ENCODE measurements at regions not wholly inside any gene's neighbourhood (a gene's known extent, or its start where the extent isn't known, plus 50 kb on each side); places are given as distances from the start of the nearest gene placed in this dataset.

DNA sequence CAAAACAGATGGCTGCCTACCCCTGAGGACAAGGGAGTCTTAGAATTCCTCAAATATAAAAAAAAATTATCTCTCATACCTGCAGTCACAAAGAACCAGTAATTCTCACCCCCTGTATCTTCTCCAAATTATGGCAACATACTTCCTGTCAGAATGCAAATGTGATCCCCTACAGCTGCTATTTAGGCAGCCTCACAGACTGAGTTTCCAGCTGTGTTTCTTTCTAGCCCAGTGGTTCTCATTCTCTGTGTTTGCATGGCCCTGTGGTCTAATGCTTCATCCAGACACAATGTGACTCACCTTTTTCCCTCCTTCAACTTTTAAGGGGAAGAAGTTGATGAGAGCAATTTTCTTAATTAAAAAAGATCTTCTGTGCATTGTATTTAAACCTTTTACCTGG is 726.3 kb downstream of the TSN start:
- peak; percentile 4 for DNase-seq (ENCODE audit: low read depth, low spot score)

DNA sequence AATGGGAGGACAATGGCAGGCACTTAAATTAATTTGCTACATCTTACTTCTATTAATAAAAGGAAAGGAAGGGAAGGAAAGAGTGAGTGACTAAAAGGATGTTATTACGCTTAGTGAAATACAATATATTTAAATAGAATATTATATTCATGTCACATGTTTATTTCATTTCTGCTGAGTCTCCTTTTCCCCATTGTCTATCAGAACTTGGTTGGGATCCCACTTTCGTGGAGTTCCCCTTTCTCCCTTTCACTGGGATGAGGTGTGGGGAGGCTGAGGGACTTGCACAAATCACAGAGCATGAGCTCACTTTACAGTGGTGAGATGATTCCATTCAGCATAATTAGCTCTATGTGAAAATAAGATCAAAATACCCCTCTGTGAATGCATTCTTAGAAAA is 730.6 kb downstream of the TSN start:
- no peak for DNase-seq (ENCODE audit: low read depth, low spot score)

DNA sequence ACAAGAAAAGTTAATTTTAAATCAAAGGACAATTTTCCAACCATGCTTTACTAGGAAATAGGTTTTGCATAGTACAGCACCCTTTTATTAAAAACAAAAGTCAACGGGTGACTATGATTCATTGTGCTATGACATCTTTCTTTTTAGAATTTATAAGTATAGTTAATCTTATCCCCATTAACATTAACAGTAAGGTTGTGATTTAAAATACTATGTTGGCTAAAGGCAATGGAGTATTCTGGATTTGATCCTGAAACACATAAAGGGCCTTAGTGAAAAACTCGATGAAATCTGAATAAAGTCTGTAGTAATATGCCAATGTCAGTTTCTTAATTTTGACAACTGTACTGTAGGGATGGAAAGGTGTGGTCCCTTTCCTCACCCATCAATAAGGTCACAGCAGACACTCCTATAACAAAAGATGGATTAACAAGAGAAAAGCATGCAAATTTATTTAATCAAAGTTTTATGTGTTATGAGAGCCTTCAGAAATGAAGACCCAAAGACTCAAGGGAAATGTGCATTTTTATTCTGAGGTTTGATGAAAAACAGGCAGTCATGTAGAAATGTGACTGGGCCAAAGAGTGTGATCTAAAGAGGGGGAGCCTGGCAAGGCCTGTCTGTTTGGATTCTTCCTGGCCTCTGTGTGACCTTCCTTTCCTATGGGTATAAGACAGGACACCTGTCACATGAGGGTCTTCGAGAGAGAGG is 731.4 kb downstream of the TSN start:
- no peak for DNase-seq (ENCODE audit: low read depth, low spot score)

DNA sequence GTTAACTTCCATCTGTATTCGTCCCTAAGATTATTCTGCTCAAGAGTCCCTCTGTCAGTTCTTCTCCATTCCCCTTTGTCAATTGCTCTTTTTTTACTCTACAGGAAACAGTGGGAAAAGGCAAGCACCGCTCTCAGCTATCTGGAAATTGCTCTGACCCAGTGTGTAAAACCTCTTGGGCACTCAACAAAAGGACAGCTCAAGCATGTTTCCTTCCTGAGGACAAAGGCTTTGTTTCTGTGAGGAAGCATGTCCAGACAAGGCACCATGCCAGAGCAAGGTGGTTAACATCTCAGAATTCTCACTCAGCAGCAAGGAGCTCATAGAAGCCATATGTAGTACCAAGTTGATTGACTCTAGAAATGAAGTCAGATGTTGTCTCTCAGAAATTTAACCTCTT is 735.6 kb downstream of the TSN start:
- DNase-seq (ENCODE audit: low read depth, low spot score): no peak

DNA sequence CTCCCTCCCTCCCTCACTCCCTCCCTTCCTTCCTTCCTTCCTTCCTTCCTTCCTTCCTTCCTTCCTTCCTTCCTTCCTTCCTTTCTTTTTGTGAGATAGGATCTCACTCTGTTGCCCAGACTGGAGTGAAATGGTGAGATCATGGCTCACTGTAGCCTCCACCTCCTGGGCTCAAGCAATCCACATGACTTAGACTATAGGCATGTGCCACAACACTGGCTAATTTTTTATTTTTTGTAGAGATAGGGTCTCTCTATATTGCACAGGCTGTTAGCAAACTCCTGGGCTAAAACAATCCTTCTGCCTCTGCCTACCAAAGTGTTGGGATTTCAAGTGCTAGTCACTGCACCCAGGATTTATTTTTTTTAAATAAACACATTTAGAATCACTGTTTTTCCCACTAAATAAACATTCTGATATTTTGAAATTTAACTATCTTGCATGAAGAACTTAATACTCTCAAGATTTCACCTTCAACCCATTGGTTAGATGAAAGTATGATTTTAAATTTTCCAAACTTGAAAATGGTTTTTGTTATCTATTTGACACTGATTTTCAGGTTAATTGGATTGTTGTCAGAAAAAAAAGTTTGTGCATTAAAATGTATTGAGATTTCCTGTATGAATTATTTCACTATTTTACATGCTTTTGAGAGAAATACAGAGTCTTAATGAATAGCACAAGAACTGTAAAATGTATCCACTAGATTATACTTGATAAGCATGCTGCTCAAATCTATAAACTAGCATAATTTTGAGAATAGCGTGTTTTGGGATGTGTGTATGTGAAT is 745.1 kb downstream of the TSN start:
- no peak for DNase-seq (ENCODE audit: low read depth, low spot score)

DNA sequence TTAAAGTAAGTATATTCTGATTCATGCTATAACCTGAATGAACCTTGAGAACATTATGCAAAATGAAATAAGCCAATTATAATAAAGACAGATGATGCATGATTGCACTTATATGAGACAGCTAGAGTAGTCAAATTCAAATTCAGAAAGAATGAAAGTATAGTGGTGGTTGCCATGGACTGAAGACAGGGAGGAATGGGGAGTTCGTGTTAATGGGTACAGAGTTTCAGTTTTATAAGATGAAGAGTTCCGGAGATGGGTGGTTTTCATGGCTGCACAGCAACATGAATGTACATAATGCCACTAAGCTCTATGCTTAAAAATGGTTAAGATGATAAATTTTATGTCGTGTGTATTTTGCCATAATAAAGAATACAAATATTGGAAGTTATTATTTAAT is 751.2 kb downstream of the TSN start:
- no peak for DNase-seq (ENCODE audit: low read depth, low spot score)

DNA sequence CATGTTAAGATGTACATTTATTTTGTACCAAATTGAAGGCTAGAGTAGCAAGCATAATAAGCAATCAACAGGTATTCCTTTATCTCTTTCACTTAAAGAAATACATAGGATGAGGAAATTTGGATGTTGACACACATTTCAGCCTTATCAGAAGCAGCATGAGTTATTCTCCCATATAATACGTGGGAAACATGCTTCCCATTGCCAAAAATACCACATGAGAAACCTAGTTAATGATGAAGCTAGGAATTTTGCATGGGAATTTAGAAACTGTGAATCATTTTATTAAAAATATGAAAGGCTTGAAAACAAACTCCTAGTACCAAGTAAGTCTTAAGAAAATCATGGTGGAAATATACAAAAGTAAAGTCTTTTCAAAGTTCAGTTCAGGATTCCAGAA is 751.8 kb downstream of the TSN start:
- no peak for DNase-seq (ENCODE audit: low read depth, low spot score)

DNA sequence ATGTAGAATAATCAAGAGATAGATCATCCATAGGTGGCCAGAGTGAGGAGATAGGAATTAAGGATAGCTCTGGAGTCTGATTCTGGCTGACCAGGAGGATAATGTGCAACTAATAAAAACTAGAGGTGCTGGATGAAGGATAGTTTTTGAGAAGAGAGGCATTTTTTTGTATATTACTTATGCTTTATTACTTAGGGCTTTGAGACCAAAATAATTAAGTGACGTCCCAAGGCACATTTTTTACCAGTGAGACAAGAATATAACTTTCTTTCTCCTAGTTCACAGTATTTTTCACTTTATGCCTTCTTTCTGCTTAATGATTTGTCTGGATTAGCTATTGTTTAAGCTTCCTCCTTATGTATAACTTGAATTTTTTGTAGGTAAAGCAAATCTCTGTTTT is 756.6 kb downstream of the TSN start:
- DNase-seq (ENCODE audit: low read depth, low spot score): no peak

DNA sequence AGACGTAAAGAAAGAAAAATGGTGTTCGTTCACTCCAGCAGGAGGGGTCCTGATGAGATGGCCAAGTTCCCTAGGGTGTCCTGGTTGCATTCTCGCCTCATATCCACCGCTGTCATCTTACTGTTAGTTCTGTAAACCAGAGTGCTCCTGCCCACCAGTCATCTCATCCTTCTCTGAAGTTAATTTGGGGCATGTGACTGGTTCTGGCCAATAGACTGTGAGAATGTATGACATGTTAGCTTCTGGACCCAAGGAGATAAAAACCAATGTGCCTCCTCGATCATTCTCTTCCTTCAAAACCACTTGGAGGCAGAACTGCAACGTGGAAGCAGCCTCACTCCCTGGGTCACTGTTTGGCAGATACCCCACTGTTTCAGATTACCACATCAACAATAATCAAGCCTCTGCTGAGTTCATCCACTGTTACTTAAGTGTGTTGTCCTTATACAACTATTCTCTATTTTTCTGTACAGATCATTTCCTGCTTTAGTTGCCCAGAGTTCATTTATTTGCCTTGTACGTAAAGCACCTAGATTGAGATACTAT is 759.1 kb downstream of the TSN start:
- DNase-seq (ENCODE audit: low read depth, low spot score): no peak

DNA sequence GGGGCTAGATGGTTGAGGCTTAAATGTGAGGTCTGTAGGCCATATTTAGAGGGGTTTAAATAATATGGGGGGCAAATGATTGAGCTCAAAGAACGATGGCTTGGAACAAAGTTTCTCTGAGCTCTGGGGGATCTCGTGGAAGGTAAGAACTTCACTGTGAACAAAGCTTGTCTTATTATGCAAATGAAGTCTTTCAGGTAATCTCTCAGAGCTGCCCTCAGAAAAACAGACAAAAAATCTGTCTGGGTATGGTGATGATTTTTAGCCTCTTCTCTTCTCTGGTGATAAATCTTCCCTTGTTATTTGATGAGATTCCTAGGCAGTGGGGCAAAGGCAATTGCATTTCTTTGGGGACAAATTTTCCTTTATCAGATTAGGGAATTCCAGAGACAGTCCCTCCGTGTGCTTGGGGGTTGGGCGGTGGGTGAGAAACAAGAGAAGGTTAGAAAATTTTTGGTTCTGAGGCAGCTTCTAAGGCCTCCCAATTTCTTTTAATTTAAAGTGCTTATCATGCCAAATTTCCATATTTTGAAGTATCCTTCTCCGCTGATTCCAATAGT is 760.4 kb downstream of the TSN start:
- peak; percentile 19 for DNase-seq (ENCODE audit: low read depth, low spot score)

DNA sequence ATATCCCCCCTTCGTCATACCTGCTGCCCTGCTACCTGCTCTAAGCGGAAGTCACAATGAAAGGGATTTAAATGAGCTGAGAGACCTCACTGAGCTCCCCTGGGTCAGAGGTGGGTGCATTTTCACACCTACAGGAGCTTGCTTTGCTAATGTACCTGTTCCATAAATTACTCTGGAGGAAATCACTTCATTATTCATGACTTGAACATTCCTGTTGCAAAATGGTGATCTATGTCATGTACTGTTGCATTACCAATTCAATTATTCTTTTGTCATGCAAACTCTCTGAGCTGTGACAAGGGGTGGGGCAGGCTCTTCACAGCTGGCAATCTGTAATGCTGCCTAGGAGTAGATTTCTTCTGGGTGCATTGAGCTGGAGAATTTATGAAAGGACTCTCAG is 761.3 kb downstream of the TSN start:
- DNase-seq (ENCODE audit: low read depth, low spot score): peak; percentile 37

DNA sequence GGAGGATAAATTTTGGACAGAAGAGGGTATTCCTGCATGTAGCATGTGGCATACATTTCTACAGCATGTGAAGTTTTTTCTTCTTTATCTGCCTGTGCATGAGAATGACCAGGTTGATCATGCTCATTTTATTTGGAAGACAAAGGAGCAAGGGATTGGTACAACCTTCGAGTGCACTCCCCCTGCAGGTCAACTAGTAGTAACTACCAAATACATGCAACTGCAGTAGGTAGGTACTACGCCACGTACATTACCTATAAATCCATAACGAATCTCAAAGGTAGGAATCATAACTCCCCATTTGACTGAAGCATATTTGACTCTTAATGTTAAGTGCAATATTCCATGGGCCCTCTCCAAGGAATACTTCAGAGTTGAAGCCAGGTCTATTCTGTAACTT is 763.9 kb downstream of the TSN start:
- DNase-seq (ENCODE audit: low read depth, low spot score): no peak

DNA sequence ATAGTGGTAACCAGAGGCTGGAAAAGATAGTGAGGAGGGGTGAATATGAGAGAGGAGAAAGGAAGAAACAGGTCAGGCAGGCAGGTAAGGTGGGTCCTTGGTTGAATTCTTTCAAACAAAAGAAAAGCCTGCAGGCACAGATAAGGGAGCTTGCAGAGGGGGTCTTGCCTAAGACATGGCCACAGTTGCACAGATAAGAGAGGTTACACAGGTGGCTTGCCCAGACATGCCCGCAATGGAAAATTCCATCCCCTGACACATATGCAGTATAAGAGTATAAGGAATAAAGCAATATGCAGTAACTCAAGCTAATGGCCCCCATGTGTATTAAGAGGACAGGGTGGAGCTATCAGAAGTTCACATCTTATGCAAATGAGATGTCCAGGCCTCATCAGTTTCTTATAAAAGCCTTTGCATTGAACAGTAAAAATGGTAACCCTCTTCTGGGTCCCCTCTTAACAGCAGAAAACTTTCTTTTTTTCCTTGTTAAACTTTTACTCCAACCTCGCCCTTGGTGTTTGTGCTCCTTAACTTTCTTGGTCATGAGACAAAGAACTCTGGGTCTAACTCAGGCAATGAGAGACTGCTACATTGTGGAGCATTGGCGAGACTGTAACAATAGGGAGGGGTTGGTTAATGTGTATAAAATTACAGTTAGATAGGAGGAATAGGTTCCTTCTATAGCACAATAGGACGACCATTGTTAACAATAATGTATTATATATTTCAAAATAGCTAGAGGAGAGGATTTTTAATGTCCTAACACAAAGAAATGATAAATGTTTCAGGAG is 764.6 kb downstream of the TSN start:
- DNase-seq (ENCODE audit: low read depth, low spot score): peak; percentile 65

DNA sequence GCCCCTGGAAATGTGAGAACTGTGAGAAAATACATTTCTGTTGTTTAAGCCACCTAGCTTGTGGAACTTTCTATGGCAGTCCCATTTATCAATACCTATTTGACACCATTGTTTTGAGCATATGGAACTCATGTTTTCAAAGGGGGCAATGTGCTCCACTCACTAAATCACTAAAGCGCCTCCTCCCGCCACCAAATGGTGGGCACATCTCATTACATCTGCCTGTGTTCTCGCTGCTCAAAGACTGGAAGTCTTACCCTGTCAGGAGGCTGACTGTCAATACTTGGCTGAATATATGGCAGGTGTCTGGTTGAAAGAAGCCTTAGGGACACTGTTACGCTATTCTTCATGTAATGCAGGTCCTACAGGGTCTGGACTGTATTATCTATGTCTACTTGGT is 767.7 kb downstream of the TSN start:
- peak; percentile 7 for DNase-seq (ENCODE audit: low read depth, low spot score)

DNA sequence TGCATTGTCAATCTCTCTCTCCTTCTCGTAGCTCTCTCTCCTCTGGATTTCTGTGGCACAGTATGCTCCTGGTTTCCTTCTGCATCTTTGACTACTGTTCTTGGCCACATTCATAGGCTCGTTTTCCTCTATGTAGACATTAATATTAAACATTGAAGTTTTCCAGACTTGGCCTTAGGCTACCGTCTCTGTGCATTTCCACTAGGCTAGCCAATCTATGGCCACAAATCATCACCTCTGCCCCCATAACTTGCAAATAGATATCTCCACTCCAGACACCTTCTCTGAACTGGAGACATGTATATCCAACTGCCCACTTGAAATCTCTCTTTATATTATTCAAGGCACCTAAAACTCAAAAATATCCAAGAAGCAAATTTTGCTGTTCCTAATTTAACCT is 768.5 kb downstream of the TSN start:
- DNase-seq (ENCODE audit: low read depth, low spot score): no peak

DNA sequence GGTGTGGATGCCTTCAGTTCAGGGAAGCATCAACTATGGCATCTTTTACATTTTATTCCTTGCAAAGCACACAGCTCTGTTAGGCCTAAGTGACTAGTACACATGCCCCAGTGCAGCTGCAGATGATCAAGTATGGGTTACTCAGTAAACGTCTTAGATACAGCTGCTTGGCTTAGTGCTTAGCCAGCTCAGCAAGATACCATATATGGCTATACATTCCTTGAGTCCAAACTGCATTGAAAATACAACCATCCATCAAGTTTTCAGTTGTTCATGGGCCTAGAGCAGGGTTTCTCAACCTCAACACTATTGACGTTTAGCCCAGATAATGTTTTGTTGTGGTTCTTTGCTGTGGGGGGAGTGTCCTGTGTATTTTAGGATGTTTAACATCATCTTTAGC is 769.9 kb downstream of the TSN start:
- no peak for DNase-seq (ENCODE audit: low read depth, low spot score)

DNA sequence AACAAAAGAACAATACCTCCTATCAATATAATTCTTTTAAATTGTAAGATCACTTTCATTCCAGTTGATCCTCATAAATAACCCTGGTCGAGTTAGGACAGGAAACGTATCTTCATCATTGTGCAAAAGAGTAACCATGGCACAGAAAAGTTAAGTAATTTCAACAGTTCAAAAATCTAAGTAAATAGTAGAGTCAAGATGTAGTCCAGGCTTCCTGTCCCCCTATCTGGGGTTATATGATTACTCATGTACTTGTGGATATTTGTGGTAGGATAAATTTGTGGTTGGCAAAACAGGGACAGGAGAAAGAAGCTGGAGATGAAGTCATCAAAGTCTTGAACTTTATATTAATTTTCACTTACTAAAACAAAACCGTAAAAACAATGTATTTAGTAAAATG is 772.6 kb downstream of the TSN start:
- DNase-seq (ENCODE audit: low read depth, low spot score): no peak

DNA sequence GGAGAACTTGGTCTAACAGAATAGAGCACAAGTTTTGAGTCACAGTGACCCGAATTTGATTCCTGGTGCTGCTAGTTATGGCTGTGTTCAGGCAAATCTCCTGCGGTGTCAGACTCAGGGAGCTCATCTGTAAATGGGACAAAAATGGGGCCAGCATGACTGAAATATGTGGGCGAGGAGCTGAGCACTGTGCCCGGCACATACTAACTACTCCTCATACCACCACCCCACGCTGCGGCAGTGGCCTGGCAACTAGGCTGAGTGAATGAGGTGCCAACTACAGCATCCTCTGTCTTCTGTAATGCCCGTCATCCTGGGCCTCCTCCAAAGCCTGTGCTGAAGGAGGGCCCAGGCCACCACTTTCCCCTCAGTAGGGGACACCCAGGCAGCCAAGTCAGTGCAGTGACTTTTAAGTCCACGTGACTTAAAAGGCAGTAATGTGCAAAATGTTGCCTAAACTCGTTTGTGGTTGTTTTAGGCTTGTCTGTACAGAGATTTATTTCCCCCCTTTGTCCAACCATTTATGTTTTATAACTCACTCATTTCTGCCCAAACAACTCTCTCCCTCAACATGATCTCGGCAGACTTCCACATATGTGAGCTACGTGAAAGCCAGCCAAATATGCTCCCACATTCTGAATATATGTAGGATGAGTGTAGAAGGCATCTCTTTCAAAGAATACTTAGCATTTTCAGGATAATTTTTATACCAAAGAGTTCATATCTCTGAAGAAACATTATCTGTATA is 773.7 kb downstream of the TSN start:
- no peak for DNase-seq (ENCODE audit: low read depth, low spot score)

DNA sequence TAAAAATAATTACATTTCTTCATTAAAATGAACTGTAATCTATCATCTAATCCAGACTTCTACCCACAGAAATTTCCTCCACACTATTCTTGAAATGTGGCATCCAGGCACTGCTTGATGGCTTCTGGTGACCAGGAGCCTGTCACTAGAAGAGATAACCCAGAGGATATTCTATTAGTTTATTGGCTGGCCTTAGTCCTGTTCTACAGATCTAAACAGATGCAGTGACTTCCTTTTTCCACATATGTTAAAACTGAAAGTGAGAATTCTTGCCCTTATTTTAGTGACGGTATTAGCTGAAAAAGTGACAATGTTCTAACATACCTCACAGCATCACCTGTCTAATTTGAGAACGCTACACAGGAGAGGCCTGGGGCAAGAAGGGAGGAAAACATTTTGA is 775.4 kb downstream of the TSN start:
- DNase-seq (ENCODE audit: low read depth, low spot score): peak; percentile 37

DNA sequence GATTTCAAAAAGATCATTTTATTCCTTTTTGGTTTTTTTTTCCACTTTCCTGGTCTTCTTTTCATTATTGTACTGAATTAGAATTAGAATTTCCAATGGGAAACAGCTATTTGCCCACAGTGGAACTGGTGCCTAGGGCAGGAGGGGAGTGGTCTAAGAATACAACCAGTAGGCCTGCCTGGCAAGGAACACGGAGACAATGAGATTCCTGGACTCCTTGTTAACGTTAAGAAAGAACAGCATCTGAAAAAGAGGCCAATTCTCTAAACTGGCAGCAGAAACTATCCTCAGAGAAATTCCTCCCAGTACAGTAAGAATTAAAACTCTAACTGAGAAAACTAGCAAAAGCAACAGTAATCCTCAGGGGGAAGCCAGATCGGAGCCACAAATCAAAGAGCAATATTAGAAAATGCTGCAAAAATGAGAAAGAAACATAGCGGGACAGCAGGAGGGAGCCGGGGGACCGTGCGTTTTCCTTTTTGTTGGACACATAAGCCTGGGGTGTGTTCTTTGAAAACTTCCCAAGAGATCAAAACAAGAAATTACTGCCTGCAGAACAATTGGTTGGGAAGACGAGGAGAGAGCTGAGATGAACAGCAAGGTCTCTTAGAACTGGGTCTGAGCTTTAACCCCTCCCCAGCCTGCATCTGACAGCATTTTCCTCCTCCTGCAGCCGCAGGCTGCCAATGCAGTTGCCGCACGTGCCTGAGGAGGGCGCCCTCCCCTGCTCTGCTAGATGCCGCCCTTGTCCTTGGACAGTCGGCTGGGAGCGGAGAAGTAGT is 776.0 kb downstream of the TSN start:
- DNase-seq (ENCODE audit: low read depth, low spot score): peak; percentile 73

DNA sequence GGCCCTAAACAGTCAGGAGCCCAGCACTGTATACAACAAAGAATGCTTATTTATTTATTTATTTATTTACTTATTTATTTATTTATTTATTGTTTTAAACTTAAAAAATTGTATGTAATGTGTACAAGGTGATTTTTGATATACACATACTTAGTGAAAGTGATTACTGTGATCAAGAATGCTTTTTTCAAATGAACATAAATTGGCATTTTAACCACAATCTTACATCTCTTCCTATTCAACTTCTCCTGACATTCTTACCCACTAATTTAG is 776.6 kb downstream of the TSN start:
- no peak for DNase-seq (ENCODE audit: low read depth, low spot score)

Measured in ELF-1 (cell line).